ENCODE measurements at regions not wholly inside any gene's neighbourhood (a gene's known extent, or its start where the extent isn't known, plus 50 kb on each side); places are given as distances from the start of the nearest gene placed in this dataset.

DNA sequence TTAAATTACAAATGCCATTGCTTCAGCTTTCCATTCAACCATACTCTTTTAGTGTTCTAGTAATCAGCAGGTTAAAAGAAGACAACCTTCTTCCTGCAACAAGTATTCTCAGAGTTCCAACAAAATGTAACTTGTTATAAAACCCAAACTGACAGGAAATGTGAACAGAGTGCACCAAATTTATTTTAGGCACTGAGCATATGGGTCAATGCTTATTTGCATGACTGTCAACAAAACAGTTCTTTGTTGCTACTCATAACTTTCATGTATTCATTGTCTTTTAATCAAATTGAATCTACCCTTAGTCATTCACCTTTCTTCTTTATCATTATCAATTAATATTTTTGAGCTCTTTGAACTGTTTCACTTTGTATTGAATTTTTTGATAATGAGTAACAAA lies 554.1 kb downstream of the DACH1 start:
- no peak for DNase-seq
- no peak overlapping the region for H3K27ac ChIP-seq
- H3K9me3 ChIP-seq, result no peaks in the 10 kb centered on the region
- no peaks in the 10 kb centered on the region for H3K4me1 ChIP-seq
- intact Hi-C loops (cut with DNase I), result no loop called here
- no peaks in the 10 kb centered on the region for H3K27me3 ChIP-seq (ENCODE audit: insufficient read depth in 3 of 3, low read length in 2 of 3)
- H3K36me3 ChIP-seq (ENCODE audit: insufficient read depth in 1 of 2, low read depth in 1 of 2), result no peaks in the 10 kb centered on the region
- H3K4me3 ChIP-seq, result no peak overlapping the region
- no peak for ATAC-seq
- TF ChIP-seq, protein P1, sequence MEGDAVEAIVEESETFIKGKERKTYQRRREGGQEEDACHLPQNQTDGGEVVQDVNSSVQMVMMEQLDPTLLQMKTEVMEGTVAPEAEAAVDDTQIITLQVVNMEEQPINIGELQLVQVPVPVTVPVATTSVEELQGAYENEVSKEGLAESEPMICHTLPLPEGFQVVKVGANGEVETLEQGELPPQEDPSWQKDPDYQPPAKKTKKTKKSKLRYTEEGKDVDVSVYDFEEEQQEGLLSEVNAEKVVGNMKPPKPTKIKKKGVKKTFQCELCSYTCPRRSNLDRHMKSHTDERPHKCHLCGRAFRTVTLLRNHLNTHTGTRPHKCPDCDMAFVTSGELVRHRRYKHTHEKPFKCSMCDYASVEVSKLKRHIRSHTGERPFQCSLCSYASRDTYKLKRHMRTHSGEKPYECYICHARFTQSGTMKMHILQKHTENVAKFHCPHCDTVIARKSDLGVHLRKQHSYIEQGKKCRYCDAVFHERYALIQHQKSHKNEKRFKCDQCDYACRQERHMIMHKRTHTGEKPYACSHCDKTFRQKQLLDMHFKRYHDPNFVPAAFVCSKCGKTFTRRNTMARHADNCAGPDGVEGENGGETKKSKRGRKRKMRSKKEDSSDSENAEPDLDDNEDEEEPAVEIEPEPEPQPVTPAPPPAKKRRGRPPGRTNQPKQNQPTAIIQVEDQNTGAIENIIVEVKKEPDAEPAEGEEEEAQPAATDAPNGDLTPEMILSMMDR (IDR thresholded peaks at IDR 0.05), result no peak

DNA sequence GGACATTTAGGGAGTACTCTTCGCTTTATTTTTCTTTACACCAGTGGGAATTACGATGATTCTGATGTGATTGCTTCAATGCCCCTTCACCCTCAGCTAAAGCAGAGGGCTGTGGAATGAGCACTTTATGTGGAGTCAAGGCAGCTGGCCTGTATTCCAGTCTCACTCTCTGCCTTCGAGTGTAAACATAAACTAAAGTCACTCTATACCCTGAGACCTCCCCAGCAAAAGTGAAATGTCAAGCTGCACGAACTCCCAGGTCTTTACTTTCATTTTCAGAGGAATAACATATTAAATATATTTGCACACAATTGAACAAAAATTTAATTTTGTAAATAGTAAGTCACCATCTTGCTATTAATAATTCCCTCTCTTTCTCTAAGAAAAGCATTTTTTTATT lies 557.1 kb downstream of the DACH1 start:
- H3K36me3 ChIP-seq (ENCODE audit: insufficient read depth in 1 of 2, low read depth in 1 of 2), result no peaks in the 10 kb centered on the region
- intact Hi-C loops (cut with DNase I), result no loop called here

DNA sequence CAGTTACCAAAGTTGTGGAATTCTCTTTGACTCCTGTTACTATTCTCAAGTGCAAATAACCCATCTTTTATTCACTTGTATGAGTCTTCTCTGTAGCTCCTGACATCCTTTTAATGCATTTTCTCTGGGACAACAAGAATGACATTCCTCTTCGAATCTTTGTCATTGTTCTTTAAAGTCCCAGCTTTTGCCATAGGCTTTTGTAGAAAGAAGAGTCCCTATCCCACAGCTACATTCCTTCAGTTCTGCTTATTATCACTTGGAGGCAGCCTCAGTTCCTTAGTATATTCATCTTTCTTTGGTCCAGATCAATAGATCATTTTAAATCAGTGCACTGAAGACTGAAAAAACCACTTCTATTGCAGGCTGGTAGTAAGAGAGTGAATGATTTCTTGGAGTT lies 560.2 kb downstream of the DACH1 start:
- ATAC-seq (no peak), DNase-seq (no peak)
- no peak overlapping the region for H3K4me3 ChIP-seq
- no peaks in the 10 kb centered on the region for H3K27me3 ChIP-seq (ENCODE audit: insufficient read depth in 3 of 3, low read length in 2 of 3)
- no peaks in the 10 kb centered on the region for H3K9me3 ChIP-seq
- no peak overlapping the region for H3K27ac ChIP-seq
- H3K4me1 ChIP-seq, result no peaks in the 10 kb centered on the region
- intact Hi-C loops (cut with DNase I), result no loop called here
- H3K36me3 ChIP-seq (ENCODE audit: insufficient read depth in 1 of 2, low read depth in 1 of 2), result no peaks in the 10 kb centered on the region
- TF ChIP-seq, protein P1 (IDR thresholded peaks at IDR 0.05), result no peak
- 28 to 64% (median 51%) methylated on average over 1 of the region's 1 CpG for WGBS, 3 donors

More for the DNA sequence above, 557.1 kb downstream of the DACH1 start:
- no peak for DNase-seq
- Histone ChIP-seq H3K9me3 (no peaks in the 10 kb centered on the region), H3K4me1 (no peaks in the 10 kb centered on the region), H3K27me3 (ENCODE audit: insufficient read depth in 3 of 3, low read length in 2 of 3) (no peaks in the 10 kb centered on the region), H3K4me3 (no peak overlapping the region), H3K27ac (no peak overlapping the region)
- 64 to 73% (median 72%) methylated on average over 4 of the region's 4 CpGs for WGBS, 3 donors
- ATAC-seq, result no peak
- TF ChIP-seq, protein P1 (IDR thresholded peaks at IDR 0.05), result no peak

DNA sequence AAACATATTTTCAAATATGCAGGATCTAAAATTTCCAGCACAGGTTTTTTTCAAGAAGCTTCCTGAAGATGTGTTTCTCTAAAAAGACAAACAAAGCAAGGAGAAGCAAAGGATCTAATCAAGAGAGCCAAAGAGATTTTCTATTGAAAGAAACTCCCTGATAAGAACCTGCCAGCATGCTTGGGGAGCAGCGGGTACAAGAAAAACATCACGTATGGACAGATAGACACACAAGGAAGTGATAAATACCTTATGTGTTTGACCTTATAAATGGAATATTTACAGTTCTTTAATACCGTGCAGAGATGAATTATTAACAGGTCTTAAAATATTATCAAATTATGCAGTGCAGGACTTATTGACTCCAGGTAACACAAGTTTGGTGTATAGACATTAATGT lies 562.1 kb downstream of the DACH1 start:
- Histone ChIP-seq H3K27me3 (ENCODE audit: insufficient read depth in 3 of 3, low read length in 2 of 3) (no peaks in the 10 kb centered on the region), H3K36me3 (ENCODE audit: insufficient read depth in 1 of 2, low read depth in 1 of 2) (no peaks in the 10 kb centered on the region), H3K27ac (no peak overlapping the region), H3K9me3 (no peaks in the 10 kb centered on the region), H3K4me3 (no peak overlapping the region), H3K4me1 (no peaks in the 10 kb centered on the region)
- TF ChIP-seq, protein P1 (IDR thresholded peaks at IDR 0.05), result no peak
- no peak for ATAC-seq
- DNase-seq, result no peak
- WGBS, 3 donors, result 53 to 69% (median 62%) methylated on average over 3 of the region's 3 CpGs
- intact Hi-C loops (cut with DNase I), result no loop called here

DNA sequence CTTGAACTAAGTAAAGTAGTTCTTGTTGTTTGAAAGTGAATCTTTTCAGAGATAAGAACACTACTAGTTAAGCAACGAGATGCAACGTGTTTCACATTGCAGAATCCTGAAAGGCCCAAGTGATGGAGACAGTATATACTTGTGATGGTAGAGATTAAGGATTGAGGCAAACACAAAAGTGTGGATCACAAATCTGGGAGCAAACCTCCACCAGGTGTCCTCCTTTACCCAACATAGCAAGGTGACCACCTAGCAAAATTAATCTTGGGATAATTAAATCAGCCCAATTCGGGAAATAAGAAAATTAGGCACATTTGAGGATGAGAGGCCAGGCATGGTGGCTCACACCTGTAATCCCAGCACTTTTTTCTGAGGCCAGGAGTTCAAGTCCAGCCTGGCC lies 563.9 kb downstream of the DACH1 start:
- TF ChIP-seq, protein P1 (IDR thresholded peaks at IDR 0.05), result no peak
- DNase-seq, result no peak
- WGBS, 3 donors, result 74 to 86% (median 82%) methylated on average over 3 of the region's 3 CpGs
- no peak overlapping the region for H3K27ac ChIP-seq
- no peak overlapping the region for H3K4me3 ChIP-seq
- H3K4me1 ChIP-seq, result no peaks in the 10 kb centered on the region
- intact Hi-C loops (cut with DNase I), result no loop called here
- H3K9me3 ChIP-seq, result no peaks in the 10 kb centered on the region
- H3K27me3 ChIP-seq (ENCODE audit: insufficient read depth in 3 of 3, low read length in 2 of 3), result no peaks in the 10 kb centered on the region
- no peaks in the 10 kb centered on the region for H3K36me3 ChIP-seq (ENCODE audit: insufficient read depth in 1 of 2, low read depth in 1 of 2)
- no peak for ATAC-seq
